Inflammatory macrophage treated with lipopolysaccharide for 4 hours (primary cell): ENCODE measurements at regions not wholly inside any gene's neighbourhood (a gene's known extent, or its start where the extent isn't known, plus 50 kb on each side); places are given as distances from the start of the nearest gene placed in this dataset.
"Not testable (repeated sequence)": the region's sequence is repeated elsewhere in the genome, so short reads cannot be mapped to it uniquely, and the experiment has no call there.

Experiments
- DNase-seq: peaks from one replicate; pipeline ENCODE4 v3.0.0-alpha.2; 2020

DNA sequence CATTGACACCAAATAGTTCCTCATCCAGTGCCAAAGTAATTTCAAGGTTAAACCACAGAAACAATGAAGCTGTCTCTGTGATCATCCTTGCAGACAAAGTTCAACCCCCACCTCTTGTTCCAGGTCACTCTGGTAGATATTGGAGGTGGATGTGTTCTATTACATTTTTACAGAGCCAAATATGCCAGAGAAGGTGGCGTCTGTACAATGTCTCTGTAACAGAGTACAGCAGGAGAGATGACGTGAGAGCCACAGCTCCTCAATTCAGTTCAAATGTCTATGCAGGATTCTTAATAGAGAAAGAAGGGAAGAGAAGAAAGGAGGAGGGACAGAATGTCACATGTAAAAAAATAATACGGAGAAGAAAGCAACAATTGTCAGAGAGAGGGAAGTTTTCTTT lies 268.3 kb upstream of the OR4E1 start:
- DNase-seq: no peak

DNA sequence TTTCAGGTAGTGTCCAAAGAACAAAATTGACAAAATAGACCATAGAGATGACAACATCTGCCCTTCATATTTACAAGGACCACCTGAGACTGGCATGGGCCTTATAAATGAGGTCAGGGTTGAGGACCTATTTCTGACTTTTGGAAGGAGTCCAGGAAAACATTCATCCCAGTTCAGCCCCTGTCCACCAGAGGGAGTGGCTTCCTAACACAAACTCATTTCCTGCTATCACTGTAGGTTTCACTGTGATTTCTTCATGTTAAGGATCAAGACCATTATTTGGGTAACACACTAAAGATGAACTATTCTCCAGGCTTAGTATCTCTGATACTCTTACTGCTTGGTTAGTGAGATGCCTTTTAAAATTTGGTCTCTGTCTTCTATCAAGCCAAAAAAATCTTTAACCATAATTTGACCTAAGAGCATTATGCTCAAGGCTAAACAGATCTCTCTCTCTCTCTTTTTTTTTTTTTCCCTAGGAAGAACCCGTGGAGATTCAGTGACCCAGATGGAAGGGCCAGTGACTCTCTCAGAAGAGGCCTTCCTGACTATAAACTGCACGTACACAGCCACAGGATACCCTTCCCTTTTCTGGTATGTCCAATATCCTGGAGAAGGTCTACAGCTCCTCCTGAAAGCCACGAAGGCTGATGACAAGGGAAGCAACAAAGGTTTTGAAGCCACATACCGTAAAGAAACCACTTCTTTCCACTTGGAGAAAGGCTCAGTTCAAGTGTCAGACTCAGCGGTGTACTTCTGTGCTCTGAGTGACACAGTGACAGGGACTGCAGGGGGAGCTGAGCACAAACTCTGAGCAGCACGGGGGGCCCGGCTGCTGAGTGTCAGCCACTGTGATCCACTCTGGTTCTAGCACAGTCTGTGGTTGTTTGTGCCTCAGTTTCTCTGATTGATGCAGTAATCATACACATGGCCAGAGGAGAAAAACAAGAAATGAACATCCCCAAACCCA lies 267.6 kb upstream of the OR4E1 start:
- DNase-seq: peak; percentile 27

DNA sequence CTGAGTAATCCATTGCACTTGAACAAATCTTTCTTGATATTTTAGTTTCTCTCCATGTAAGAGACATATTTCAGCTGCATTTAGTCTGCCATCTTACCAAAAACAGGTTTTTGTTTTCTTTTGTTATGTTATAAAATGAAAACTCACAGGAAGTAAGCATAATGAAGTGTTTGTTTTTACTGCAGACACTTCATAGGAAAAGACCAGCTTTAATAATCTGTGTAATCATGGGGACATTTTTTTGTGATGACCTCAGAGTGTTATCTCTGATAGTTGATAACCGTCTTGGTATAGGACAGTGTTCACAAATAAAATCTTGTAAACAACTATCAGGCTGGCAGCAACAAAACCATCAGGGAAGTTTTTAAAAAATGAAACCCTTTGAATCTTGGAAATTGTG lies 266.2 kb upstream of the OR4E1 start:
- DNase-seq: no peak

DNA sequence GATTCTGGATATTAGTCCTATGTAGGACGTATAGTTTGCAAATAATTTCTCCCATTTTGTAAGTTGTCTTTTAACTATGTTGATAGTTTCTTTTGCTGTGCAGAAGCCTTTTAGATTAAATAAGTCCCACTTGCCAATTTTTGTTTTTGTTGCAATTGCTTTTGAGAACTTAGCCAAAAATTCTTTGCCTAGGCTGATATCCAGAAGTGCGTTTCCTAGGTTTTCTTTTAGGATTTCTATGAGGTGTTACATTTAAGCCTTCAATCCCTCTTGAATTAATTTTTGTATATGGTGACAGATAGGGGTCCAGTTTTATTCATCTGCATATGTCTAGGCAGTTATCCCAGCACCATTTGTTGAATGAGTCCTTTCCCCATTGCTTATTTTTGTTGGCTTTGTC lies 264.4 kb upstream of the OR4E1 start:
- no peak for DNase-seq

DNA sequence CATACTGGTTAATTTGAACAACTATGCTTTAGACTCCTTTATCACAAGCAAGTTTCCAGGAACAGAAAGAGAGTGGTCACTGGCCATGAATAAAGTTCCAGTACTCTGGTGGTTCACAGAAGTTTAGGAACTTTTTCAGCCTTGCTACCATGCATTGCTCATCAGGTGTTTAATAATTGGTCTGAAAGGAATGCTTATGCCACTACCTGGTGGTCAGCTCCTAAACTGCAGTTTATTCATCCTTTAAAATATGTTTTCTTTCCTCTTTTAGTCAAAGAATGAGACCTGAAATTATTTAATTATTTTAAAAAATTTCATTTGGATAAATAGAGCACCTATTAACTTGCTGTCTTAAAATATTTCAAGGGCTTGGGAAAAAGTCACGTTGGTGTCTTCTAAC lies 260.1 kb upstream of the OR4E1 start:
- no peak for DNase-seq

DNA sequence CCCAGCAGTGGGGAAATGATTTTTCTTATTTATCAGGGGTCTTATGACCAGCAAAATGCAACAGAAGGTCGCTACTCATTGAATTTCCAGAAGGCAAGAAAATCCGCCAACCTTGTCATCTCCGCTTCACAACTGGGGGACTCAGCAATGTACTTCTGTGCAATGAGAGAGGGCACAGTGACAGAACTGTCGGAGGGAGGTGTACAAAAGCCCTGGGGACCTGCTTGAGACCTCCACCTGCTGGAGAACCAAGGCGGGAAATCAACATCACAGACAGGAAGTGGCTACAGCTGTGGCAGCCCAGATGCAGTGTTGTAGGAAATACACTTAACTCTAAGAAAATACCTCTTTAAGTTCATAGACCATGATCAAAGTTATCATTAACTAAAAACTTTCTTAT lies 250.9 kb upstream of the OR4E1 start:
- DNase-seq: no peak

DNA sequence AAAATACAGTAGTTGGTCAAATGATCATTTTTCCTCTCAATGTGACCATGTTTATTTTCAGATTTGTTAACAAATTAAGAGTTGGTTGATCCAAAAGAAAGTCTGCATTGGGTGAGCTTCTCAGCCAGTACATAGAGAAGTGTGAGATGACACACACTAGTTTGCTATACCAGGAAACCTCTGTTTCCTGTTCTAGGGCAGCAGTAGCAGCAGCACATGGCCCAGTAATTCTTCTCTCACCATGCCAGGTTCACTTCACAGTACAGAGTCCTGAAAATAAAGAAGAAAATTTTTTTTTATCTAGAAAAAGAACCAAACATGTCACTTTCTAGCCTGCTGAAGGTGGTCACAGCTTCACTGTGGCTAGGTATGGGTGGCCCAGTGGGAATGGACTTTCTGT lies 250.2 kb upstream of the OR4E1 start:
- DNase-seq: no peak

DNA sequence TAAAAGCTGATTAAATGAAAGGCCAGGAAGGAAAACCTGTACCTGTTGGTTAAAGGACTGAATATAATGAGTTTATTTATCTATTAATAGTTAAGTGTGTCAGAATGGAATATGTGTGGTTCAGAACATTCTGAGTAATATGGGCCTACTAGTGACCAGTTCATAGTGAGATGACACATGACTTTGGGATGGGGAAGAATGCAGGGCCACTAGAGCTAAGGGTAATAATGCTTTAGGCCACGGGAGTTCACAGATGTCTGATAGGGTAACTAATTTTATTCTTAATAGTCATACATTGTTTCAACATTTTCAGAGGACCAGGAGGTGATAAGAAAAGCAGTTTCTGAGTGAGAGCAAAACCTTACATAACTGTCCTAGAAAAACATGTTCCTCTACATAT lies 247.8 kb upstream of the OR4E1 start:
- DNase-seq: no peak

DNA sequence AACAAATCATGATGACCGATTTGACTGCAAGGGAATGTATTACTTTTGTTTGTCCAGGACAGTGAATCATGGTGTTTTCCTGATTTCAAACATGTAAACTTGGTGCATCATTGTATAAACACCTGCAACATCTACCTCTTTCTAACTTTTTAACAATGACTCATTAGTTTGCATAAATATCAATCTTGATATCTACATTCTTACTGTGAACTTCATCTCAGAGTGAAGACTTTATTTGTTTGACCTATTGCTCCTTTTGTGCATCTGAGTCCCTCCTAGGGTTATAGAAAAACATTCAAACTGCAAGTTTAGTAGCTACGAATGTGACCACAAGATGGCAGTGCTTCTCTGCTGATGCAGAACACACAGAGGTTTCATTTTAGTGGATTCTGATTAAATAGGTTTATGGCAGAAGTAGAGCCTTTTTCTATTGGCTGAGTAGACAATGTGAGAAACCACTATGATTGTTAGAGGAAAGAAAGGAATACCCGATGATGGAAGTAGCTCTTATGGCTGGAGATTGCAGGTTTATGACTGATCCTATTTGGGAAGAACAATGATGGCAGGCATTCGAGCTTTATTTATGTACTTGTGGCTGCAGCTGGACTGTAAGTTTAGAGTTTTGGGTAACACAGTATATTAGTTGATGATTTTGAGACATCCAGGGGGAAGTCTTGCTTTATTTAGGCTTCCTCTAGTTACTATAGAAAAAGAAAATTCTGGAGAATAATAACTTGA lies 244.2 kb upstream of the OR4E1 start:
- DNase-seq: peak; percentile 52

DNA sequence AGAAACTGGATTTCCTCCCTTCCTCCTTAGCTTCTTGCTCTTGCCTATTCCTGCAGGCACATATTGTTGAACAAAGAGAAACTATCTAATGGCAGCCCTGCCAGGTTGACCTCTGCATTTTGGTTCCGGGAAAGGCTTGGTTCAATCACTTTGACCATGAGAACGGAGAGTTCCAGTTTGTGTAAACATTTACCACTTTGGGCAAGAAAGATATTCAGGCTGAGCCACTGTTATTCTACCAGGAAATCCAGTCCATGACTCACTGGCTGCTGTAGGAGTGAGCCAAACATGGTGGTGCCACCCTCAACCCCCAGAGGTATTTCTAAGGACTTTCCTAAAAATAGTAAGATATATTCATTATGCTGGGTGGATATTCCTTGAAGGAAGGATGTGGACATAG lies 242.2 kb upstream of the OR4E1 start:
- no peak for DNase-seq

DNA sequence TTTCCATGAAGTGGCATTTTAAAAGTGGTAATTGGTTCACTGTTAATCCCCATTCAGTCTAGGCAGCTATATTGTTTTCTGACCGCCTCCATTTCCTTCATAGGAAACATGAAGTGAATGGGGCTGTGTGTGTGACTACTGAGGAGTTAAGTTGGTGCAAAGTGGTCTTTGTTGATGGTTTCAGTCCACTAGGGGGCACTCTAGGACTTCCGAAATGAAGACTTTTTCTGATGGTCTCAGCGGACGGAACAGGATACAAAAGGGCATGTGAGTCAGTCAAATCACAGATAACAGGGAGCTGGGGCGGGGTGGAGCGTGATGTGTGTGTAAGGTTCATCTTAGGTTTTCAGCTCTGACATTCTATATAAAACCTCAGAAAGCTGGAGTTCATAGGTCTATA lies 240.1 kb upstream of the OR4E1 start:
- peak; percentile 79 for DNase-seq

DNA sequence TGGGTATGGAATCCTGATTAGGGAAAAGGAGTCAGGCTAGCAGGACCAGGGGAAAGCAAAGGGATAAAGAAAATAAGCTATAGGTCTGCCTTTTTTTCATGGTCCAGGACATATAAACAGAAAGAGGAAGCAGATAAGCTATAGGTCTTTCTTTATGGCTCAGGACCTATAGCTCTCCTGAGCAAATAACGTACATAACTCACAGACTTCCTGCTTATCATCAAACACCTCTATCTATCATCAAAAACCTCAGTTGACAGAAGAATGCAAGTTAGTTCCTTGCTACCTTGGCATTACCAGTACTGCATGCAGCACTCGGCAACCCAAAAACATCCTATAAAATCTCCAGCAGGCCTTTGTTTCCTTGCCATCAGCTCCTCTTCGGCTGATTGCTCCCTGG lies 238.7 kb upstream of the OR4E1 start:
- no peak for DNase-seq

DNA sequence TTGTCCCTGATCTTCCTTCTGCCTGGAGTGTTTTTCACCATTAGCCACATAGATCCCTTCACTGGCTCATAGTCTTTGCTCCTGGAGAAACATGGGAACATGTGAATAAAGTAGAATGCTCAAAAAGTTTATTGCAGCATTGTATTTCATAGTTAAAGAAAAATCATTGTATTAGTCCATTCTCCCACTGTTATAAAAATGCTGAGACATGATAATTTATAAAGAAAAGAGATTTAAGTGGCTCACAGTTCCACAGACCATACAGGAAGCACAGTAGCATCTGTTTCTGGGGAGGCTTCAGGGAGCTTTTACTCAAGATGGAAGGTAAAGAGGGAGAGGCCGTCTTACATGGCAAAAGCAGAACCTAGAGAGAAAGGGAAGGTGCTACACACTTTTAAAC lies 238.3 kb upstream of the OR4E1 start:
- no peak for DNase-seq

DNA sequence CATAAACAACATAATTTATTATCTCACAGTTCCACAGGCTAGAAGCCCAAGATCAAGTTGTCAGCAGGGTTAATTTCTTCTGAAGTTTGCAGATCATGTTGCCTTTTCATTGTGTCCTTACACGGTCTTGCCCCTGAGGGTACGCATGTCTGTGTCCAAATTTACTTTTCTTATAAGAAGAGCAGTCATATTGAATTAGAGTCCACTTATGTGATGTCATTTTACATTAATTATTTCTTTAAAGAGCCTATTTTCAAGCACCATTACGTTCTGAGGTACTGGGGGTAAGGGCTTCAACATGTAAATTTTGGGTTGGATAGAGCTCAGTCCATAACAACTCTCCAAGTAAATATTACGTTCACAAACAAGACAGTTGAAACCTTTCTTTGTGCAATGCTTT lies 236.6 kb upstream of the OR4E1 start:
- no peak for DNase-seq

DNA sequence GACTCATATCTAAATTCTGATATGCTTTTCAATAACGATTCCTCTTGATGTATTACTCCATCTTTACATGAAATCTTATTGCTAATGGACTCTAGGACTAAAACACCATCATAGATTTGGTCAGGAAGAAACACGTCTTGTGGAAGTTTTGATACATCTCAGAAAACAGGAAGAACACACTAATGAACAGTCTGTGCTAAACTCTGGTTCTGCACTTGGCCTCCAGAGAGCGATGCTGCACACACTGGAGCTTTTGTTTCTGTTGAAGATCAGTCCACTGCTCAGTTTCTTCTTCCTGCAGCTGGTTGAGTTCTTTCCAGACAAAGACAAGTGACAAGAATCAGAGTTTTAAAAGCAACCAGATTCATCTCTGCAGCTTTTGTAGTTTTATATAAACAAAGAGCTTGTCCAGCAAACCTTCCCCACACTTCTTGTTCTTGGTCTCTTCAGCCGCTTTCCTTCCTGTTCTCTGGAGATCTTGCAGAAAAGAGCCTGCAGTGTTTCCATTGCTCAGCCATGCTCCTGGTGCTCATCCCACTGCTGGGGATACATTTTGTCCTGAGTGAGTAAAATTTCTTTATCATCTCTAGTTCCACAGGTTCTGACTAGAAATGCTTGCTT lies 229.1 kb upstream of the OR4E1 start:
- no peak for DNase-seq

DNA sequence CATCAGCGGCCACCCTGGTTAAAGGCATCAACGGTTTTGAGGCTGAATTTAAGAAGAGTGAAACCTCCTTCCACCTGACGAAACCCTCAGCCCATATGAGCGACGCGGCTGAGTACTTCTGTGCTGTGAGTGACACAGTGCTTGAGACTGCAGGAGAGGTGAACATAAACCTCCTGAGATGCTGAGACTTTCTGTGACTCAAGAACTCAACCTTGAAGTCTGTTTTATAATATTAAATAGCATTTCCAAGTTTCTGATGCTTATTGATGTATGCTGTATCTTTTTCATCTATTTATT lies 221.2 kb upstream of the OR4E1 start:
- DNase-seq: not testable (repeated sequence)

DNA sequence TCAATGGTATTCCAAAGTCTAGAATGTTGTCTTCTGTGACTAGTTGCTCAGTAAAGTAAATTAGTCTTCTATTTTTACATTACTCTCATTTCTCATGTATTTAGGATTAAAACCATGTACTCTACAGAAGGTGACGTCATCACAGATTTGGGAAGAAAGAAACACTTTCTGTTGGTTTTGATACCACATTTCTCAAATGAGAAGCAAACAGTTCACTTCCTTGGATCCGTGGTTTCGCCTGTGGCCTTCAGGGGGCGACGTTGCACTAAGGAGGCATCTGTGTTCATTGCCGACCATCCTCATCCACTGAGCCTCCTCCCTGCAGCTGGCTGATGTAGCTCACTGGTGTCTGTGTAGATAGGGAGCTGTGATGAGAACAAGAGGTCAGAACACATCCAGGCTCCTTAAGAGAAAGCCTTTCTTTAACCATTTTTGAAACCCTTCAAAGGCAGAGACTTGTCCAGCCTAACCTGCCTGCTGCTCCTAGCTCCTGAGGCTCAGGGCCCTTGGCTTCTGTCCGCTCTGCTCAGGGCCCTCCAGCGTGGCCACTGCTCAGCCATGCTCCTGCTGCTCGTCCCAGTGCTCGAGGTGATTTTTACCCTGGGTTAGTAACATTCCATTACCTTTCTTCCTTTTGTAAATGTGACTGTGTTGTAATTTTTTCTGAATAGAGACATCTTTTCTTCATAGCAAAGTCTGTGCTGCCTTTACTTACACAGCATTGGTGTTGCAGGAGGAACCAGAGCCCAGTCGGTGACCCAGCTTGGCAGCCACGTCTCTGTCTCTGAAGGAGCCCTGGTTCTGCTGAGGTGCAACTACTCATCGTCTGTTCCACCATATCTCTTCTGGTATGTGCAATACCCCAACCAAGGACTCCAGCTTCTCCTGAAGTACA lies 220.6 kb upstream of the OR4E1 start:
- DNase-seq: peak; percentile 15

DNA sequence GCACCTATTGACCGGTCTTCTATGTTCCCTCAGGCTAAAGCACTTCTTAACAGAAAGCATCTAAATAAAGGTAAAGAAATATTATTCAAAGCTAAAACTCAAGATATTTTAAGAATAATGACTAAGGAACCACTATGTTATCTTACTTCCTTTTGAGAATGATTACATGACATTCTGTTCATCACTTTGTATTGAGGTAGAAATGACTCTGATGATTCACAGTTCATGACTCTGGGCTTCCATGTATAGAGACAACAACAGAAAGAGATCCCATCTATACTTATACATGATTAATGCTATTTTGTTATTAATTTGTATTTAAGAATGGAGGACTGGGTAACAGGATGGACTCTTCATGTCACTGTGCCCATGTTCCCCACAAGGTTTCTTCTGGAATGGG lies 218.3 kb upstream of the OR4E1 start:
- no peak for DNase-seq

DNA sequence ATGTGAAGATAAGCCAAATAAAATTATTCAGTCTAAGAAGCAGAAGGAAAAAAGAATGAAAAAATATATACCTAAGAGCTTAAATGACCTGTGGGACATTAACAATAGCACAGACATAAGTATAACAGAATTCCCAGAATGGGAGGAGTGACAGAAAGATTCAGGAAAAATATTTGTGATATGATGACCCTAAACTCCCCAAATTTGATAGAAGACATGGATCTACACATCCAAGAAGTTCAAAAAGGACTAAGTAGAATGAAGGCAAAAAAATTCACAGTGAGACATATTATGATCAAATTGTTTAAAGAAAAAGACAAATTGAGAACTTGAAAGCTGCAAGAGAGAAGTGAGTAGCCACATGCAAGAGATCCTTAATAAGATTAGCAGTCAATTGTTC lies 211.4 kb upstream of the OR4E1 start:
- no peak for DNase-seq

DNA sequence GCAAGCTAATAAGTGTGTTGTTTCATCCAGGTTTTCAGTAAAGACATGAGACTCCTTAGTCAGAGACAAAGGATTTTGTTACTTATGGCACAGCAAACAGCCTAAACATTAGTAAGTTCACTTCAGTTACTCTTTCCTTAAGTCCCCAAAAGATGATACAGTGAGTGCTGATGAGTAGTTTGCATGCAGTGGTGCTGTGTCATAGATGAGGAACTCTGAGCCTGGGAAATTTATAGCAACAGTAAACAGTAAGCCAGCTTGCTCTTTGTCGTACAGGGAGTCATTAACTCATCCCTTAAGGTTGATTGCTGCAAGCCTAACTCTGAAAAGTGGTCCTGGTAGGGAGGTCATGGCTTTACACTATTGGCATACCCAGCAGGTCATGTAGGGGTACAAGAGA lies 208.6 kb upstream of the OR4E1 start:
- peak; percentile 2 for DNase-seq

DNA sequence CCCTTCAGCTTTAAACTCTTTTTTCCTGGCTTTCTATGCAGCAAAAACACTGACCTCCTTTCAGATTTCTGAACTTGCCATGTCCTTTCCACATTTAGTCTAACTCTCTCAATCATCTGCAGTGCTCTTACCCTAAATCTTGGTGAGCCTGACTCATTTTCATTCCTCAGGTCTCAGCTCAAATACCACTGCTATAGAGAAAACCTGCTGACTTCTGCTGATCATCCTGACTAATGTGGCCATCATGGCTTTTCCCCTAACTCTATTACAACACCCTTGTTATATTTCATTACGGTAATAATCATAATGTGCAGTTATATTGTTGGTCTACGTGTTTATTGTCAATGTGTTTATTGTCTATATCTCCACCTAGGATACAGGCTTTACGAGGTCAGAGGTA lies 207.3 kb upstream of the OR4E1 start:
- no peak for DNase-seq

DNA sequence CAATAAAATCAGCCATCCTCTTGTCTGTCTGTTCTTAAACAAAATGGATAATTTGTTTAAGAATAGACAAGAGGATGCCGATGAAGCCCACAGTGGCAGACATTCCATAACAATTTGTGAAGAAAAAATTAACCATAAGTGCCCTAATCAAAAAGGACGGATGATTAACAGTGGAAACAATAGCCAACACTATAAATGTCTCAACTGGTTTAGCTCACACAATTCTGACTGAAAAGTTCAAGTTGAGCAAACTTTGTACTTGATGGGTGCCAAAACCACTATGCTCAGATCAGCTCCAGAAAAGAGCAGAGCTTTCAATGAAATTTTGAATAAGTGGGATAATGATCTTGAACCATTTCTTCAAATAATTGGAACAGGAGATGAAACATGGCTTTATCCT lies 202.2 kb upstream of the OR4E1 start:
- no peak for DNase-seq

DNA sequence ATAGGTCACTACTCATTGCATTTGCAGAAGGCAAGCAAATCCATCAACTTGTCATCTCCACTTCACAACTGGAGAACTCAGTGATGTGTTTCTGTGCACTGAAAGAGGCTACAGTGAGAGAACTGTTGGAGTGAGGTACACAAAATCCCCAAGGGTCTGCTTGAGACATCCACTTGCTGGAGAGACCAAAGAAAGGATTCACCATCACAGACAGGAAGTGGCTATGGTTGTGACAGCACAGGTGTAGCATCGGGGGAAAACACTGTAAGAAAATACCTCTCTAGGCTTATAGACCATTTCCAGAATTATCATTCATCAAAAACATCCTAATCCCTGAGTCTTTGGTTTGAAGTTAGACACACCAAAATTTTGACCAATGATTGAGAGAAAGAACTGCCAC lies 201.3 kb upstream of the OR4E1 start:
- no peak for DNase-seq
